ENCODE measurements at regions not wholly inside any gene's neighbourhood (a gene's known extent, or its start where the extent isn't known, plus 50 kb on each side); places are given as distances from the start of the nearest gene placed in this dataset.

- Histone ChIP-seq H4K20me1 (ENCODE audit: insufficient read depth, low read length) (no peaks in the 10 kb centered on the region), H3K9ac (ENCODE audit: insufficient read depth, low read length, poor library complexity, severe bottlenecking) (no peak overlapping the region), H3K36me3 (replicated peaks in 1 of 2; ENCODE audit: control insufficient read depth in 1 of 2, insufficient read depth in 2 of 2, low read length in 2 of 2) (no peaks in the 10 kb centered on the region), H3K4me3 (replicated peaks in 1 of 3; ENCODE audit: low read depth in 2 of 3, low read length in 3 of 3) (no peak overlapping the region), H2AFZ (ENCODE audit: insufficient read depth, low read depth, low read length, poor library complexity, severe bottlenecking) (no peak overlapping the region), H3K27ac (ENCODE audit: low read depth in 1 of 2, low read length in 2 of 2) (no peak overlapping the region), H3K79me2 (ENCODE audit: insufficient read depth, low read length) (no peaks in the 10 kb centered on the region), H3K4me2 (replicated peaks; ENCODE audit: extremely low read depth, low read length, poor library complexity, severe bottlenecking) (no peak overlapping the region), H3K27me3 (ENCODE audit: control insufficient read depth in 2 of 2, insufficient read depth in 2 of 2, low read length in 2 of 2) (no peaks in the 10 kb centered on the region), H3K9me3 (replicated peaks in 1 of 2; ENCODE audit: control insufficient read depth in 1 of 2, insufficient read depth in 1 of 2, low read length in 2 of 2) (no peaks in the 10 kb centered on the region), H3K4me1 (ENCODE audit: control insufficient read depth in 1 of 2, insufficient read depth in 2 of 2, low read length in 2 of 2) (no peaks in the 10 kb centered on the region)
- peaks cover 2 to 6% (median 3%) of the 10 kb centered on the region in 3 donors for H3K27me3 Mint-ChIP-seq (ENCODE audit: low read depth in 3 of 3)
- no peak for DNase-seq
- H3K4me1 Mint-ChIP-seq: no peaks in the 10 kb centered on the region
- peaks cover 0 to 3% (median 1%) of the 10 kb centered on the region in 7 donors for H3K9me3 Mint-ChIP-seq
- WGBS (ENCODE audit: insufficient coverage): no CpG with 5 or more reads among the region's 2 CpGs
- TF ChIP-seq CTCF (IDR thresholded peaks at IDR 0.05): no peak
- intact Hi-C loops (cut with micrococcal nuclease): no loop called here
- no peak overlapping the region for H3K4me3 Mint-ChIP-seq
- no peaks in the 10 kb centered on the region for H3K36me3 Mint-ChIP-seq
- H3K27ac Mint-ChIP-seq: no peak overlapping the region
Measured at GRCh38 chr2:122114421-122114820, 359.0 kb downstream of the TSN start.

- Mint-ChIP-seq H3K27ac (no peak overlapping the region), H3K36me3 (no peaks in the 10 kb centered on the region), H3K4me1 (no peaks in the 10 kb centered on the region), H3K27me3 (ENCODE audit: low read depth in 3 of 3) (peaks cover 2 to 5% (median 3%) of the 10 kb centered on the region in 3 donors), H3K4me3 (no peak overlapping the region), H3K9me3 (peaks cover 0 to 8% (median 5%) of the 10 kb centered on the region in 7 donors)
- DNase-seq: no peak
- no peak overlapping the region for H3K27ac ChIP-seq (ENCODE audit: low read depth in 1 of 2, low read length in 2 of 2)
- no CpG with 5 or more reads among the region's 2 CpGs for WGBS (ENCODE audit: insufficient coverage)
- H4K20me1 ChIP-seq (ENCODE audit: insufficient read depth, low read length): no peaks in the 10 kb centered on the region
- H3K27me3 ChIP-seq (ENCODE audit: control insufficient read depth in 2 of 2, insufficient read depth in 2 of 2, low read length in 2 of 2): no peaks in the 10 kb centered on the region
- H3K4me3 ChIP-seq (replicated peaks in 1 of 3; ENCODE audit: low read depth in 2 of 3, low read length in 3 of 3): no peak overlapping the region
- H3K9me3 ChIP-seq (replicated peaks in 1 of 2; ENCODE audit: control insufficient read depth in 1 of 2, insufficient read depth in 1 of 2, low read length in 2 of 2): no peaks in the 10 kb centered on the region
- H2AFZ ChIP-seq (ENCODE audit: insufficient read depth, low read depth, low read length, poor library complexity, severe bottlenecking): no peak overlapping the region
- H3K9ac ChIP-seq (ENCODE audit: insufficient read depth, low read length, poor library complexity, severe bottlenecking): no peak overlapping the region
- H3K79me2 ChIP-seq (ENCODE audit: insufficient read depth, low read length): no peaks in the 10 kb centered on the region
- no peak for TF ChIP-seq CTCF (IDR thresholded peaks at IDR 0.05)
- H3K4me2 ChIP-seq (replicated peaks; ENCODE audit: extremely low read depth, low read length, poor library complexity, severe bottlenecking): no peak overlapping the region
- no peaks in the 10 kb centered on the region for H3K36me3 ChIP-seq (replicated peaks in 1 of 2; ENCODE audit: control insufficient read depth in 1 of 2, insufficient read depth in 2 of 2, low read length in 2 of 2)
- no peaks in the 10 kb centered on the region for H3K4me1 ChIP-seq (ENCODE audit: control insufficient read depth in 1 of 2, insufficient read depth in 2 of 2, low read length in 2 of 2)
- intact Hi-C loops (cut with micrococcal nuclease): no loop called here
Measured at GRCh38 chr2:122117371-122117770, 361.9 kb downstream of the TSN start.
